H9 (cell line): ENCODE measurements at regions not wholly inside any gene's neighbourhood (a gene's known extent, or its start where the extent isn't known, plus 50 kb on each side); places are given as distances from the start of the nearest gene placed in this dataset.

ENCODE experiments used
- DNase-seq: peaks from one replicate; pipeline ENCODE4 v3.0.0-alpha.2; 2017
- H2AFZ ChIP-seq: one replicate; pipeline ENCODE4 v1.6.1; 2013; ENCODE audit warnings: mild to moderate bottlenecking, low read length, control low read depth, moderate library complexity
- H2AK5ac ChIP-seq: 2 replicates; pipeline ENCODE4 v1.6.1; 2013; ENCODE audit warnings: low read length, control low read depth, mixed read lengths; ENCODE audit not compliant: insufficient read length
- H2BK120ac ChIP-seq: one replicate; pipeline ENCODE4 v1.6.1; 2013; ENCODE audit warnings: low read depth, mild to moderate bottlenecking, low read length, control low read depth, inconsistent platforms; ENCODE audit not compliant: poor library complexity, severe bottlenecking
- H2BK12ac ChIP-seq: 2 replicates; pipeline ENCODE4 v1.6.1; 2013; ENCODE audit warnings: low read length, control low read depth, mixed read lengths, low read depth; ENCODE audit not compliant: insufficient read length
- H2BK15ac ChIP-seq: 2 replicates; pipeline ENCODE4 v1.6.1; 2013; ENCODE audit warnings: low read depth, low read length, control low read depth
- H2BK20ac ChIP-seq: one replicate; pipeline ENCODE4 v1.6.1; 2013; ENCODE audit warnings: low read depth, mild to moderate bottlenecking, low read length, control low read depth, inconsistent platforms; ENCODE audit not compliant: poor library complexity, severe bottlenecking
- H2BK5ac ChIP-seq: 2 replicates; pipeline ENCODE4 v1.6.1; 2013; ENCODE audit warnings: low read length, control low read depth, mixed read lengths; ENCODE audit not compliant: insufficient read length
- H3K14ac ChIP-seq: 2 replicates; pipeline ENCODE4 v1.6.1; 2013; ENCODE audit warnings: low read length, control low read depth; ENCODE audit not compliant: insufficient read depth
- H3K18ac ChIP-seq: 2 replicates; pipeline ENCODE4 v1.6.1; 2013; ENCODE audit warnings: low read depth, mild to moderate bottlenecking, mixed read lengths, low read length, control low read depth; ENCODE audit not compliant: insufficient read length
- H3K23ac ChIP-seq: 2 replicates; pipeline ENCODE4 v1.6.1; 2013; ENCODE audit warnings: low read length, control low read depth, mixed read lengths, low read depth; ENCODE audit not compliant: insufficient read length
- H3K23me2 ChIP-seq: 2 replicates; pipeline ENCODE4 v1.6.1; 2013; ENCODE audit warnings: low read depth, mild to moderate bottlenecking, mixed read lengths, low read length, control low read depth; ENCODE audit not compliant: insufficient read length, poor library complexity, severe bottlenecking
- H3K27ac ChIP-seq: 2 replicates; pipeline ENCODE4 v1.5.1; 2013; ENCODE audit warnings: low read length, control low read depth, mixed read lengths, low read depth; ENCODE audit not compliant: insufficient read length
- H3K27me3 ChIP-seq: 2 replicates; pipeline ENCODE4 v1.6.1; 2013; ENCODE audit warnings: low read length, control low read depth, inconsistent platforms; ENCODE audit not compliant: insufficient read depth
- H3K4ac ChIP-seq: 2 replicates; pipeline ENCODE4 v1.6.1; 2013; ENCODE audit warnings: low read depth, mild to moderate bottlenecking, control low read depth, inconsistent platforms, low read length, moderate library complexity
- H3K4me1 ChIP-seq: 2 replicates; pipeline ENCODE4 v1.6.1; 2013; ENCODE audit warnings: low read length, control low read depth, inconsistent platforms; ENCODE audit not compliant: insufficient read depth
- H3K4me2 ChIP-seq: 2 replicates; pipeline ENCODE4 v1.6.1; 2013; ENCODE audit warnings: low read length, control low read depth, mixed read lengths; ENCODE audit not compliant: insufficient read length, insufficient read depth
- H3K56ac ChIP-seq: 2 replicates; pipeline ENCODE4 v1.6.1; 2013; ENCODE audit warnings: low read depth, mild to moderate bottlenecking, mixed read lengths, low read length, control low read depth; ENCODE audit not compliant: insufficient read length
- H3K79me1 ChIP-seq: 2 replicates; pipeline ENCODE4 v1.6.1; 2013; ENCODE audit warnings: low read depth, mild to moderate bottlenecking, moderate library complexity, low read length, control low read depth, inconsistent platforms; ENCODE audit not compliant: insufficient read depth, poor library complexity, severe bottlenecking
- H3K79me2 ChIP-seq: 2 replicates; pipeline ENCODE4 v1.6.1; 2013; ENCODE audit warnings: low read length, control low read depth, inconsistent platforms; ENCODE audit not compliant: insufficient read depth
- H3K9ac ChIP-seq: 2 replicates; pipeline ENCODE4 v1.6.1; 2013; ENCODE audit warnings: low read length, control low read depth, mixed read lengths; ENCODE audit not compliant: insufficient read length; ENCODE audit errors: extremely low read depth
- H3K9me3 ChIP-seq: one replicate; pipeline ENCODE4 v1.6.1; 2013; ENCODE audit warnings: low read depth, low read length, inconsistent platforms; ENCODE audit not compliant: control insufficient read depth
- H3T11ph ChIP-seq: one replicate; pipeline ENCODE4 v1.6.1; 2013; ENCODE audit warnings: mild to moderate bottlenecking, low read length, control low read depth, inconsistent platforms
- H4K20me1 ChIP-seq: one replicate; pipeline ENCODE4 v1.6.1; 2013; ENCODE audit not compliant: control insufficient read depth, insufficient read length, insufficient read depth
- H4K5ac ChIP-seq: 2 replicates; pipeline ENCODE4 v1.6.1; 2013; ENCODE audit warnings: low read depth, mild to moderate bottlenecking, mixed read lengths, low read length, control low read depth; ENCODE audit not compliant: insufficient read length
- H4K8ac ChIP-seq: replicated peaks from 2 replicates; pipeline ENCODE4 v1.6.1; 2013; ENCODE audit warnings: low read length, control low read depth, mixed read lengths, low read depth; ENCODE audit not compliant: insufficient read length
- H4K91ac ChIP-seq: 2 replicates; pipeline ENCODE4 v1.6.1; 2013; ENCODE audit warnings: low read depth, mild to moderate bottlenecking, moderate library complexity, mixed read lengths, low read length, control low read depth; ENCODE audit not compliant: insufficient read length
- H3K27ac Mint-ChIP-seq, 3 experiments: 2 replicates in 2 of 3; 3 replicates in 1 of 3; pipeline ENCODE4 v1.8.0; 2020 to 2021; ENCODE audit warnings: mixed read lengths in 3 of 3, mild to moderate bottlenecking in 1 of 3, moderate library complexity in 1 of 3
- H3K27me3 Mint-ChIP-seq: 2 replicates; pipeline ENCODE4 v1.8.0; 2021; ENCODE audit warnings: low read depth, mild to moderate bottlenecking, moderate library complexity, mixed read lengths
- H3K36me3 Mint-ChIP-seq, 3 experiments: 2 replicates in 2 of 3; 3 replicates in 1 of 3; pipeline ENCODE4 v1.8.0; 2020 to 2021; ENCODE audit warnings: low read depth in 3 of 3, mixed read lengths in 3 of 3; ENCODE audit not compliant: insufficient read depth in 1 of 3
- H3K4me1 Mint-ChIP-seq, 2 experiments: 2 replicates each; pipeline ENCODE4 v1.8.0; 2020; ENCODE audit warnings: mixed read lengths in 2 of 2
- H3K4me3 Mint-ChIP-seq, 2 experiments: 2 replicates in 1 of 2; 3 replicates in 1 of 2; pipeline ENCODE4 v1.8.0; 2020 to 2021; ENCODE audit warnings: mild to moderate bottlenecking in 2 of 2, mixed read lengths in 2 of 2, moderate library complexity in 1 of 2
- H3K9me3 Mint-ChIP-seq, 2 experiments: 2 replicates in 1 of 2; 3 replicates in 1 of 2; pipeline ENCODE4 v1.8.0; 2020; ENCODE audit warnings: mild to moderate bottlenecking in 2 of 2, mixed read lengths in 2 of 2, moderate library complexity in 1 of 2
- TF ChIP-seq, protein P1 (sequence below): fragments of 200-600 bp; sonication (generic); conservative IDR thresholded peaks from 3 replicates; pipeline ENCODE4 v1.8.0; 2021; ENCODE audit warnings: antibody characterized with exemption, mild to moderate bottlenecking

DNA sequence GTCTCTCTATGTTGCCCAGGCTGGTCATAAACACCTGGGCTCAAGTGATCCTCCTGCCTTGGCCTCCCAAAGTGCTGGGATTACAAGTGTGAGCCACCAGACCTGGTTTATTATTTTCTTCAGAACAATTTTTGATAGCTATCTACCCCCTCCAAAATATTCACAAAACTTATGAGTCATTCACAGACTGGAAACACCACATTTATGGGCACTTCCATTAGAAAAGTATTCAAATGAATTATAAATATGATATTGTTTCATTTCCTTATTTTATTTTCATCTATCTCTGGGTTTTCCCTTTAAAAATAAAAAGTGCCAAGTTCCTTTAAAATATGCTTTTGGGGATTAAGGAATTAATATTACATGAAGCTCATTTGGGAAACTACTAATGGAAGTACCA, 58.8 kb upstream of the MSTN start:
- no peak overlapping the region for H3K56ac ChIP-seq
- H3K4me1 ChIP-seq = no peaks in the 10 kb centered on the region
- Mint-ChIP-seq H3K9me3 (no peaks in the 10 kb centered on the region), H3K27me3 (peaks cover 2% of the 10 kb centered on the region; the same call in 1 of the 2 replicates), H3K4me3 (no peak overlapping the region), H3K27ac (no peak overlapping the region), H3K4me1 (peaks cover 20 to 23% of the 10 kb centered on the region in 2 experiments), H3K36me3 (no peaks in the 10 kb centered on the region; a peak in 2 of 7 replicates)
- H3K18ac ChIP-seq = no peak overlapping the region
- no peaks in the 10 kb centered on the region for H3K27me3 ChIP-seq
- no peak overlapping the region for H2BK12ac ChIP-seq
- H3K9me3 ChIP-seq = no peaks in the 10 kb centered on the region
- H3K23ac ChIP-seq = no peak overlapping the region
- H2BK20ac ChIP-seq = no peak overlapping the region
- no peak overlapping the region for H2BK15ac ChIP-seq
- H3K14ac ChIP-seq = no peak overlapping the region
- no peak overlapping the region for H3T11ph ChIP-seq
- no peak overlapping the region for H4K5ac ChIP-seq
- H2BK5ac ChIP-seq = no peak overlapping the region
- no peak overlapping the region for H2AFZ ChIP-seq
- no peak overlapping the region for H3K4ac ChIP-seq
- no peak overlapping the region for H3K4me2 ChIP-seq
- peaks cover 5% of the 10 kb centered on the region for H3K23me2 ChIP-seq
- no peak overlapping the region for H2AK5ac ChIP-seq
- no peaks in the 10 kb centered on the region for H3K79me1 ChIP-seq
- TF ChIP-seq, protein P1, sequence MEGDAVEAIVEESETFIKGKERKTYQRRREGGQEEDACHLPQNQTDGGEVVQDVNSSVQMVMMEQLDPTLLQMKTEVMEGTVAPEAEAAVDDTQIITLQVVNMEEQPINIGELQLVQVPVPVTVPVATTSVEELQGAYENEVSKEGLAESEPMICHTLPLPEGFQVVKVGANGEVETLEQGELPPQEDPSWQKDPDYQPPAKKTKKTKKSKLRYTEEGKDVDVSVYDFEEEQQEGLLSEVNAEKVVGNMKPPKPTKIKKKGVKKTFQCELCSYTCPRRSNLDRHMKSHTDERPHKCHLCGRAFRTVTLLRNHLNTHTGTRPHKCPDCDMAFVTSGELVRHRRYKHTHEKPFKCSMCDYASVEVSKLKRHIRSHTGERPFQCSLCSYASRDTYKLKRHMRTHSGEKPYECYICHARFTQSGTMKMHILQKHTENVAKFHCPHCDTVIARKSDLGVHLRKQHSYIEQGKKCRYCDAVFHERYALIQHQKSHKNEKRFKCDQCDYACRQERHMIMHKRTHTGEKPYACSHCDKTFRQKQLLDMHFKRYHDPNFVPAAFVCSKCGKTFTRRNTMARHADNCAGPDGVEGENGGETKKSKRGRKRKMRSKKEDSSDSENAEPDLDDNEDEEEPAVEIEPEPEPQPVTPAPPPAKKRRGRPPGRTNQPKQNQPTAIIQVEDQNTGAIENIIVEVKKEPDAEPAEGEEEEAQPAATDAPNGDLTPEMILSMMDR = no peak
- H3K27ac ChIP-seq = no peak overlapping the region
- no peak overlapping the region for H4K8ac ChIP-seq
- no peak overlapping the region for H4K91ac ChIP-seq
- DNase-seq = no peak
- H3K79me2 ChIP-seq = no peaks in the 10 kb centered on the region
- no peak overlapping the region for H3K9ac ChIP-seq
- no peaks in the 10 kb centered on the region for H4K20me1 ChIP-seq
- no peak overlapping the region for H2BK120ac ChIP-seq
